ENCODE measurements at regions not wholly inside any gene's neighbourhood (a gene's known extent, or its start where the extent isn't known, plus 50 kb on each side); places are given as distances from the start of the nearest gene placed in this dataset.

GRCh38 chr2:57954020-57954419 lies 92.6 kb upstream of the VRK2 start:
- 0 out of 2 replicates have a peak, but pooled peaks cover 5% of the 10 kb centered on the region for H3K4me1 ChIP-seq (ENCODE audit: insufficient read depth, low read length)
- H3K9me3 ChIP-seq (ENCODE audit: low read length) = no peaks in the 10 kb centered on the region
- ChIA-PET POLR2A (ENCODE audit: unreplicated experiment) (no interaction called here), CTCF (no interaction called here)
- H3K9ac ChIP-seq (ENCODE audit: low read length) = no peak overlapping the region
- H2AFZ ChIP-seq (ENCODE audit: low read length) = no peak overlapping the region
- H3K4me2 ChIP-seq (ENCODE audit: low read length) = no peak overlapping the region
- H3K36me3 ChIP-seq (ENCODE audit: low read depth, low read length) = no peaks in the 10 kb centered on the region
- H3K9me2 ChIP-seq (replicated peaks; ENCODE audit: low read length) = no peaks in the 10 kb centered on the region
- H3K79me2 ChIP-seq (ENCODE audit: low read length) = no peaks in the 10 kb centered on the region
- BruUV-seq (replicated peaks) = no TSS peak
- H4K20me1 ChIP-seq (ENCODE audit: low read length) = no peaks in the 10 kb centered on the region
- H3F3A ChIP-seq (ENCODE audit: low read length, unreplicated experiment) = no peaks in the 10 kb centered on the region
- no peak overlapping the region for H3K4me3 ChIP-seq (ENCODE audit: low read length)
- intact Hi-C loops (cut with micrococcal nuclease) = no loop called here
- no peak for ATAC-seq
- no peak for TF ChIP-seq CTCF (conservative IDR thresholded peaks at IDR 0.05; ENCODE audit: low read depth, low read length)
- TF ChIP-seq EZH2phosphoT487 (IDR thresholded peaks at IDR 0.05; ENCODE audit: borderline replicate concordance, low read length) = no peak
- no peak for TF ChIP-seq EZH2 (IDR thresholded peaks at IDR 0.05; ENCODE audit: low read length, unreplicated experiment)
- no peak overlapping the region for H3K27ac ChIP-seq (ENCODE audit: low read length)
- H3K27me3 ChIP-seq (ENCODE audit: low read length) = no peaks in the 10 kb centered on the region
- DNase-seq = no peak

- ATAC-seq (no peak), DNase-seq (no peak)
- H4K20me1 ChIP-seq (ENCODE audit: low read length) = no peaks in the 10 kb centered on the region
- H3K36me3 ChIP-seq (ENCODE audit: low read depth, low read length) = no peaks in the 10 kb centered on the region
- no peak overlapping the region for H3K4me2 ChIP-seq (ENCODE audit: low read length)
- H3K9me2 ChIP-seq (replicated peaks; ENCODE audit: low read length) = no peaks in the 10 kb centered on the region
- ChIA-PET CTCF (no interaction called here), POLR2A (ENCODE audit: unreplicated experiment) (interaction anchor here (0.5 kb wide), 1 partner anchor 50 kb away, joined by 3 read pairs; no protein-coding TSS in a partner anchor)
- H3K4me1 ChIP-seq (ENCODE audit: insufficient read depth, low read length) = 0 out of 2 replicates have a peak, but pooled peaks cover 3% of the 10 kb centered on the region
- H3K79me2 ChIP-seq (ENCODE audit: low read length) = no peaks in the 10 kb centered on the region
- H3K9ac ChIP-seq (ENCODE audit: low read length) = no peak overlapping the region
- no peaks in the 10 kb centered on the region for H3F3A ChIP-seq (ENCODE audit: low read length, unreplicated experiment)
- no peaks in the 10 kb centered on the region for H3K9me3 ChIP-seq (ENCODE audit: low read length)
- H3K27me3 ChIP-seq (ENCODE audit: low read length) = no peaks in the 10 kb centered on the region
- no peak overlapping the region for H3K27ac ChIP-seq (ENCODE audit: low read length)
- TF ChIP-seq EZH2 (IDR thresholded peaks at IDR 0.05; ENCODE audit: low read length, unreplicated experiment) = no peak
- TF ChIP-seq EZH2phosphoT487 (IDR thresholded peaks at IDR 0.05; ENCODE audit: borderline replicate concordance, low read length) = no peak
- no peak for TF ChIP-seq CTCF (conservative IDR thresholded peaks at IDR 0.05; ENCODE audit: low read depth, low read length)
- no TSS peak for BruUV-seq (replicated peaks)
- no peak overlapping the region for H3K4me3 ChIP-seq (ENCODE audit: low read length)
- intact Hi-C loops (cut with micrococcal nuclease) = no loop called here
- no peak overlapping the region for H2AFZ ChIP-seq (ENCODE audit: low read length)
Observed at GRCh38 chr2:57957238-57957637, 89.4 kb upstream of the VRK2 start.

GRCh38 chr2:57959390-57959789 lies 87.2 kb upstream of the VRK2 start:
- no peaks in the 10 kb centered on the region for H3K9me2 ChIP-seq (replicated peaks; ENCODE audit: low read length)
- no peaks in the 10 kb centered on the region for H4K20me1 ChIP-seq (ENCODE audit: low read length)
- DNase-seq (no peak), ATAC-seq (no peak)
- no peak overlapping the region for H3K27ac ChIP-seq (ENCODE audit: low read length)
- ChIA-PET CTCF (no interaction called here), POLR2A (ENCODE audit: unreplicated experiment) (no interaction called here)
- H2AFZ ChIP-seq (ENCODE audit: low read length) = no peak overlapping the region
- H3K36me3 ChIP-seq (ENCODE audit: low read depth, low read length) = no peaks in the 10 kb centered on the region
- BruUV-seq (replicated peaks) = no TSS peak
- no peaks in the 10 kb centered on the region for H3F3A ChIP-seq (ENCODE audit: low read length, unreplicated experiment)
- intact Hi-C loops (cut with micrococcal nuclease) = no loop called here
- H3K9me3 ChIP-seq (ENCODE audit: low read length) = no peaks in the 10 kb centered on the region
- H3K27me3 ChIP-seq (ENCODE audit: low read length) = no peaks in the 10 kb centered on the region
- H3K4me3 ChIP-seq (ENCODE audit: low read length) = no peak overlapping the region
- TF ChIP-seq EZH2phosphoT487 (IDR thresholded peaks at IDR 0.05; ENCODE audit: borderline replicate concordance, low read length) = no peak
- no peak for TF ChIP-seq CTCF (conservative IDR thresholded peaks at IDR 0.05; ENCODE audit: low read depth, low read length)
- no peak for TF ChIP-seq EZH2 (IDR thresholded peaks at IDR 0.05; ENCODE audit: low read length, unreplicated experiment)
- H3K9ac ChIP-seq (ENCODE audit: low read length) = no peak overlapping the region
- no peaks in the 10 kb centered on the region for H3K4me1 ChIP-seq (ENCODE audit: insufficient read depth, low read length)
- H3K4me2 ChIP-seq (ENCODE audit: low read length) = no peak overlapping the region
- H3K79me2 ChIP-seq (ENCODE audit: low read length) = no peaks in the 10 kb centered on the region
